WTC11 (cell line): ENCODE measurements at regions not wholly inside any gene's neighbourhood (a gene's known extent, or its start where the extent isn't known, plus 50 kb on each side); places are given as distances from the start of the nearest gene placed in this dataset.

Experiments
- ATAC-seq: fragments of 200-7000 bp; cut with Tn5 transposase; 2 replicates; pipeline ENCODE4 v1.10.0; 2021; ENCODE audit warnings: mild to moderate bottlenecking, moderate library complexity
- CTCF ChIA-PET: fragments of 300-600 bp; sonication (Branson Sonifier 250); formaldehyde crosslinking; loops from one replicate; lab custom pipeline; 2021; ENCODE audit warnings: antibody characterized with exemption; lab: Charles Lee
- POLR2A ChIA-PET: fragments of 350-600 bp; sonication (Branson Sonifier 250); formaldehyde crosslinking; loops from one replicate; lab custom pipeline; 2021; ENCODE audit warnings: antibody characterized with exemption; lab: Charles Lee
- DNase-seq: peaks from one replicate; pipeline ENCODE4 v3.0.0; 2021; ENCODE audit warnings: low spot score
- H3K27ac Mint-ChIP-seq: 2 replicates; pipeline ENCODE4 v1.8.0; 2021; ENCODE audit warnings: mixed read lengths
- H3K27me3 Mint-ChIP-seq: 2 replicates; pipeline ENCODE4 v1.8.0; 2021; ENCODE audit warnings: low read depth, mild to moderate bottlenecking, moderate library complexity, mixed read lengths
- H3K36me3 Mint-ChIP-seq: 2 replicates; pipeline ENCODE4 v1.8.0; 2021; ENCODE audit warnings: mixed read lengths
- H3K4me1 Mint-ChIP-seq: 2 replicates; pipeline ENCODE4 v1.8.0; 2022; ENCODE audit warnings: mixed read lengths
- H3K4me3 Mint-ChIP-seq: 2 replicates; pipeline ENCODE4 v1.8.0; 2021; ENCODE audit warnings: mild to moderate bottlenecking, moderate library complexity, mixed read lengths
- H3K9me3 Mint-ChIP-seq: 2 replicates; pipeline ENCODE4 v1.8.0; 2021; ENCODE audit warnings: mixed read lengths
- EMX1 ChIP-seq: fragments of 250-450 bp; sonication (Bioruptor Pico); IDR thresholded peaks from 2 replicates; pipeline ENCODE4 v1.8.0; 2021; ENCODE audit warnings: mild to moderate bottlenecking
- ESRRA ChIP-seq: sonication (generic); formaldehyde crosslinking; IDR thresholded peaks from 2 replicates; pipeline ENCODE4 v1.8.1; 2022; ENCODE audit warnings: mild to moderate bottlenecking, missing genetic modification reagents, borderline replicate concordance
- FOXJ3 ChIP-seq: sonication (generic); formaldehyde crosslinking; IDR thresholded peaks from 2 replicates; pipeline ENCODE4 v1.9.0; 2021; ENCODE audit warnings: missing genetic modification reagents, mild to moderate bottlenecking, borderline replicate concordance
- GABPB1 ChIP-seq: sonication (generic); formaldehyde crosslinking; IDR thresholded peaks from 2 replicates; pipeline ENCODE4 v1.8.1; 2023; ENCODE audit warnings: mild to moderate bottlenecking, missing genetic modification reagents
- KAT7 ChIP-seq: sonication (generic); formaldehyde crosslinking; IDR thresholded peaks from 2 replicates; pipeline ENCODE4 v1.8.1; 2023; ENCODE audit warnings: missing genetic modification reagents, mild to moderate bottlenecking, borderline replicate concordance
- MYBL2 ChIP-seq: sonication (generic); formaldehyde crosslinking; IDR thresholded peaks from 2 replicates; pipeline ENCODE4 v1.8.1; 2023; ENCODE audit warnings: mild to moderate bottlenecking, moderate library complexity, missing genetic modification reagents
- NR1H2 ChIP-seq: sonication (generic); formaldehyde crosslinking; IDR thresholded peaks from 2 replicates; pipeline ENCODE4 v1.9.0; 2021; ENCODE audit warnings: mild to moderate bottlenecking, moderate library complexity, missing genetic modification reagents
- SMAD3 ChIP-seq: sonication (generic); formaldehyde crosslinking; IDR thresholded peaks from 2 replicates; pipeline ENCODE4 v1.8.0; 2022; ENCODE audit warnings: missing genetic modification reagents, mild to moderate bottlenecking, borderline replicate concordance
- TCF7 ChIP-seq: sonication (generic); formaldehyde crosslinking; IDR thresholded peaks from 2 replicates; pipeline ENCODE4 v1.8.0; 2022; ENCODE audit warnings: mild to moderate bottlenecking, low read depth, missing genetic modification reagents, moderate library complexity
- ZBTB21 ChIP-seq: sonication (generic); formaldehyde crosslinking; IDR thresholded peaks from 2 replicates; pipeline ENCODE4 v1.8.1; 2023; ENCODE audit warnings: mild to moderate bottlenecking, missing genetic modification reagents, borderline replicate concordance
- ZNF121 ChIP-seq: sonication (generic); formaldehyde crosslinking; IDR thresholded peaks from 2 replicates; pipeline ENCODE4 v1.8.0; 2023; ENCODE audit warnings: missing genetic modification reagents
- ZNF219 ChIP-seq: sonication (generic); formaldehyde crosslinking; IDR thresholded peaks from 2 replicates; pipeline ENCODE4 v1.8.0; 2023; ENCODE audit warnings: missing genetic modification reagents, mild to moderate bottlenecking, borderline replicate concordance
- ZNF423 ChIP-seq: fragments of 250-450 bp; sonication (Bioruptor Pico); IDR thresholded peaks from 2 replicates; pipeline ENCODE4 v2.1.2; 2022; ENCODE audit warnings: mild to moderate bottlenecking, moderate library complexity
- ZNF671 ChIP-seq: fragments of 250-450 bp; sonication (Bioruptor Pico); IDR thresholded peaks from 2 replicates; pipeline ENCODE4 v1.8.0; 2021; ENCODE audit warnings: mild to moderate bottlenecking
- TF ChIP-seq, protein P1 (sequence below): sonication (generic); formaldehyde crosslinking; IDR thresholded peaks from 2 replicates; pipeline ENCODE4 v1.8.1; 2023; ENCODE audit warnings: mild to moderate bottlenecking, missing genetic modification reagents
- TF ChIP-seq, protein P2 (sequence below): sonication (generic); formaldehyde crosslinking; IDR thresholded peaks from 2 replicates; pipeline ENCODE4 v1.8.0; 2022; ENCODE audit warnings: mild to moderate bottlenecking, missing genetic modification reagents
- TF ChIP-seq, protein P3 (sequence below): sonication (generic); formaldehyde crosslinking; IDR thresholded peaks from 2 replicates; pipeline ENCODE4 v1.8.0; 2022; ENCODE audit warnings: mild to moderate bottlenecking, missing genetic modification reagents
- TF ChIP-seq, protein P4 (sequence below): sonication (generic); formaldehyde crosslinking; IDR thresholded peaks from 2 replicates; pipeline ENCODE4 v1.8.0; 2022; ENCODE audit warnings: mild to moderate bottlenecking, missing genetic modification reagents
- TF ChIP-seq, protein P5 (sequence below): fragments of 250-450 bp; sonication (Bioruptor Pico); conservative IDR thresholded peaks from 2 replicates; pipeline ENCODE4 v1.9.0; 2021; ENCODE audit warnings: mild to moderate bottlenecking
- TF ChIP-seq, protein P6 (sequence below): sonication (generic); formaldehyde crosslinking; IDR thresholded peaks from 2 replicates; pipeline ENCODE4 v1.8.0; 2023; ENCODE audit warnings: missing genetic modification reagents, mild to moderate bottlenecking, borderline replicate concordance
- TF ChIP-seq, protein P7 (sequence below): sonication (generic); formaldehyde crosslinking; IDR thresholded peaks from 2 replicates; pipeline ENCODE4 v1.8.1; 2022; ENCODE audit warnings: mild to moderate bottlenecking, missing genetic modification reagents, moderate library complexity, borderline replicate concordance

DNA sequence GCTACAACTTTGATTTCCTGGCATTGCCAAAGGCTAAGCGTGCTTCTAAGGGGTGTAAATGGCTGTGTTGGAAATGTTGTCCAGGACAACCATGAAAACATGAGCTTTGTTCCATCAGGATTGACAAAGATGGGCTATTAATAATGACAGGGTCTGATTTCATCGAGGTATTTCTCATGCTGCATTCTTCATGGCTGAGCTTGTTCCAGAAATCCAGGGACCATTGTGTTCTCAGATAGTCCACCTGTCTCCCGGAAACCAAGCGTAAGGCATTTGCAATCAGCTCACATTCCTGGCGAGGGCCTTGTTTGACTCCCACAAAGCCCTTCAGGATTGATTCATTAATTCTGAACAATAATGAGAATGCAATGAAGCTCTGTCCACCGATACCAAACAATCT lies 111.3 kb downstream of the CD47 start:
- TF ChIP-seq, protein P1, sequence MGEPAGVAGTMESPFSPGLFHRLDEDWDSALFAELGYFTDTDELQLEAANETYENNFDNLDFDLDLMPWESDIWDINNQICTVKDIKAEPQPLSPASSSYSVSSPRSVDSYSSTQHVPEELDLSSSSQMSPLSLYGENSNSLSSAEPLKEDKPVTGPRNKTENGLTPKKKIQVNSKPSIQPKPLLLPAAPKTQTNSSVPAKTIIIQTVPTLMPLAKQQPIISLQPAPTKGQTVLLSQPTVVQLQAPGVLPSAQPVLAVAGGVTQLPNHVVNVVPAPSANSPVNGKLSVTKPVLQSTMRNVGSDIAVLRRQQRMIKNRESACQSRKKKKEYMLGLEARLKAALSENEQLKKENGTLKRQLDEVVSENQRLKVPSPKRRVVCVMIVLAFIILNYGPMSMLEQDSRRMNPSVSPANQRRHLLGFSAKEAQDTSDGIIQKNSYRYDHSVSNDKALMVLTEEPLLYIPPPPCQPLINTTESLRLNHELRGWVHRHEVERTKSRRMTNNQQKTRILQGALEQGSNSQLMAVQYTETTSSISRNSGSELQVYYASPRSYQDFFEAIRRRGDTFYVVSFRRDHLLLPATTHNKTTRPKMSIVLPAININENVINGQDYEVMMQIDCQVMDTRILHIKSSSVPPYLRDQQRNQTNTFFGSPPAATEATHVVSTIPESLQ (CRISPR knock-in tag) = no peak
- TF ChIP-seq FOXJ3 (CRISPR knock-in tag) = no peak
- no peak for TF ChIP-seq ZNF671 (CRISPR knock-in tag)
- no peak for TF ChIP-seq NR1H2 (CRISPR knock-in tag)
- TF ChIP-seq, protein P2, sequence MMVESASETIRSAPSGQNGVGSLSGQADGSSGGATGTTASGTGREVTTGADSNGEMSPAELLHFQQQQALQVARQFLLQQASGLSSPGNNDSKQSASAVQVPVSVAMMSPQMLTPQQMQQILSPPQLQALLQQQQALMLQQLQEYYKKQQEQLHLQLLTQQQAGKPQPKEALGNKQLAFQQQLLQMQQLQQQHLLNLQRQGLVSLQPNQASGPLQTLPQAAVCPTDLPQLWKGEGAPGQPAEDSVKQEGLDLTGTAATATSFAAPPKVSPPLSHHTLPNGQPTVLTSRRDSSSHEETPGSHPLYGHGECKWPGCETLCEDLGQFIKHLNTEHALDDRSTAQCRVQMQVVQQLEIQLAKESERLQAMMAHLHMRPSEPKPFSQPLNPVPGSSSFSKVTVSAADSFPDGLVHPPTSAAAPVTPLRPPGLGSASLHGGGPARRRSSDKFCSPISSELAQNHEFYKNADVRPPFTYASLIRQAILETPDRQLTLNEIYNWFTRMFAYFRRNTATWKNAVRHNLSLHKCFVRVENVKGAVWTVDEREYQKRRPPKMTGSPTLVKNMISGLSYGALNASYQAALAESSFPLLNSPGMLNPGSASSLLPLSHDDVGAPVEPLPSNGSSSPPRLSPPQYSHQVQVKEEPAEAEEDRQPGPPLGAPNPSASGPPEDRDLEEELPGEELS = no peak
- TF ChIP-seq, all 79 proteins: peak for 0
- ATAC-seq (no peak), DNase-seq (no peak)
- POLR2A ChIA-PET = no interaction called here
- Mint-ChIP-seq H3K27me3 (no peaks in the 10 kb centered on the region), H3K4me3 (no peak overlapping the region), H3K4me1 (peaks cover 5% of the 10 kb centered on the region), H3K27ac (no peak overlapping the region), H3K9me3 (no peaks in the 10 kb centered on the region), H3K36me3 (no peaks in the 10 kb centered on the region)
- CTCF ChIA-PET = no interaction called here

DNA sequence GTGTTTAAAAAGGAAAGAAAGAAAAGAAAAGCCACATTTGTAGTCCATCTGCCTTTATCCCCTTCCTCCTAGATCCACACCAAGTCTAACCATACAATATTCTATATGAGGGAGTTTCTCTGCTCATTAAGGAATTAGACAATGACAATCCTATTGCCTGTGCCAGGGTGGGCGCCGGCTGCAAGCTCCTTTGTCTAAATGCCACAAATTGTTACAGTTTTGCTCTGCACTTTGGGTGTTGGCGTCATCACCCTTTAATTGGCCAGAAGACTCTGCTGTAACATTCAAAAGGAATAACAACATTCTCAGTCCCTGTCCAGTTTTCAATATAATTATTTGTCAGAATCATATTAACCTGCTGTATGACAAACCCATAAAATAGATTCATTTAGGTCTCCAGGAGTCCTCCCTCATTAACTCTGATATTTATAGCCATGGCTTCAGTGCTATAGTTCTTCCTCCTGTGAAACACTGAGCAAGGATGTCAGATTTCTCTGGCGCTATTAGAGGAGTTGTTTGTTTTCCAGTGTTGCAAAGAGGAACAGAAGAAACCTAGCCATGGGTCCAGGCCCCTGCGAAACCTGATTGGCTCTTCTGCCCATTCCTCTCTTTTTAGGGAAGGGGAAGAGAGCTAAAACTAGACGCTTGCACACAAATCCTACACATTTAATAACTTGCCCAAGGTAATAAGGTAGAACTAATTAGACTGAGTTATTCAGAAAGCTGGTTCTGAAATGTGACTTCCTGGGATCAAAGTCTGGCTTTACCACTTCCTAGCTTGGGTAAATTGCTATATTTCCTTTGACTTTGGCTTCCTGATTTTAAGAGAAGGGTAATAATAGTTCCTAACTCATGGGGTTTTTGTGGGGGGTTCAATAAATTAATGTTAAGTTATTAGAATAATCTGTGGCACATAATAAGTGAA lies 112.4 kb downstream of the CD47 start:
- CTCF ChIA-PET = no interaction called here
- no peaks in the 10 kb centered on the region for H3K36me3 Mint-ChIP-seq
- ATAC-seq (no peak), DNase-seq (no peak)
- no peaks in the 10 kb centered on the region for H3K9me3 Mint-ChIP-seq
- no peaks in the 10 kb centered on the region for H3K27me3 Mint-ChIP-seq
- POLR2A ChIA-PET = interaction anchor here (0.6 kb wide), 1 partner anchor 13 kb away, joined by 3 read pairs; no protein-coding TSS in a partner anchor
- H3K27ac Mint-ChIP-seq = no peak overlapping the region
- no peak overlapping the region for H3K4me3 Mint-ChIP-seq
- H3K4me1 Mint-ChIP-seq = peaks cover 5% of the 10 kb centered on the region
- no peak for TF ChIP-seq KAT7
- no peak for TF ChIP-seq ESRRA (CRISPR knock-in tag)
- TF ChIP-seq, protein P3, sequence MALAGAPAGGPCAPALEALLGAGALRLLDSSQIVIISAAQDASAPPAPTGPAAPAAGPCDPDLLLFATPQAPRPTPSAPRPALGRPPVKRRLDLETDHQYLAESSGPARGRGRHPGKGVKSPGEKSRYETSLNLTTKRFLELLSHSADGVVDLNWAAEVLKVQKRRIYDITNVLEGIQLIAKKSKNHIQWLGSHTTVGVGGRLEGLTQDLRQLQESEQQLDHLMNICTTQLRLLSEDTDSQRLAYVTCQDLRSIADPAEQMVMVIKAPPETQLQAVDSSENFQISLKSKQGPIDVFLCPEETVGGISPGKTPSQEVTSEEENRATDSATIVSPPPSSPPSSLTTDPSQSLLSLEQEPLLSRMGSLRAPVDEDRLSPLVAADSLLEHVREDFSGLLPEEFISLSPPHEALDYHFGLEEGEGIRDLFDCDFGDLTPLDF (CRISPR knock-in tag) = no peak
- no peak for TF ChIP-seq EMX1 (CRISPR knock-in tag)
- TF ChIP-seq ZNF219 (CRISPR knock-in tag) = no peak
- no peak for TF ChIP-seq ZNF121 (CRISPR knock-in tag)
- TF ChIP-seq ZNF423 (CRISPR knock-in tag) = no peak
- TF ChIP-seq MYBL2 (CRISPR knock-in tag) = no peak
- TF ChIP-seq, protein P4, sequence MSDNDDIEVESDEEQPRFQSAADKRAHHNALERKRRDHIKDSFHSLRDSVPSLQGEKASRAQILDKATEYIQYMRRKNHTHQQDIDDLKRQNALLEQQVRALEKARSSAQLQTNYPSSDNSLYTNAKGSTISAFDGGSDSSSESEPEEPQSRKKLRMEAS = no peak
- TF ChIP-seq, protein P5, sequence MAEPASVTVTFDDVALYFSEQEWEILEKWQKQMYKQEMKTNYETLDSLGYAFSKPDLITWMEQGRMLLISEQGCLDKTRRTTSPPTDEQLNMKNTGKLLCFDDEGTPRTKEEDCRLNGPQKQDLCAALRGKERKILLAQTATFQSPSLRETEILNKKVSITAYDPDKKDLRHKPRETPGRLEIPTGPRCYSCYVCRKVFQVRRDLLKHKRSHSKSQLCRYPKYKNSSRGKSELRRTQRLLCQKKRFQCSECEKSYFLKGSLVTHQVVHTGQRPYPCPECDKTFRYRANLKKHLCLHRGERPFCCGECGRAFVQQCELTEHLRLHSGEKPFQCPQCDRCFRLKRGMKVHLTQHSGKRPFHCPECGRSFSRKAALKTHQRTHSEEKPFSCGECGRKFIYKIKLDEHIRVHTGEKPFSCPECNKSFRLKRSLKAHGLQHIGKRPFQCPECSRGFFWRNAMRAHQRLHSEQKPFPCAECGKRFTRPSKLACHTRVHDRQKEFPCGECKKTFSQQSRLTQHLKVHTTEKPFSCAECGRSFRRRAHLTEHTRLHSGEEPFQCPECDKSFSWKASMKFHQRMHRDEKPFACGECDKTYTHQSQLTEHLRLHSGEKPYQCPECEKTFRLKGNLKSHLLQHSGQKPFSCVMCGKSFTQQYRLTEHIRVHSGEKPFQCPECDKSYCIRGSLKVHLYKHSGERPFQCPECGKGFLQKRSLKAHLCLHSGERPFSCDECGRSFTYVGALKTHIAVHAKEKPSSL (CRISPR knock-in tag) = no peak
- TF ChIP-seq ZBTB21 = no peak
- no peak for TF ChIP-seq TCF7 (CRISPR knock-in tag)
- TF ChIP-seq SMAD3 = no peak
- TF ChIP-seq, protein P6, sequence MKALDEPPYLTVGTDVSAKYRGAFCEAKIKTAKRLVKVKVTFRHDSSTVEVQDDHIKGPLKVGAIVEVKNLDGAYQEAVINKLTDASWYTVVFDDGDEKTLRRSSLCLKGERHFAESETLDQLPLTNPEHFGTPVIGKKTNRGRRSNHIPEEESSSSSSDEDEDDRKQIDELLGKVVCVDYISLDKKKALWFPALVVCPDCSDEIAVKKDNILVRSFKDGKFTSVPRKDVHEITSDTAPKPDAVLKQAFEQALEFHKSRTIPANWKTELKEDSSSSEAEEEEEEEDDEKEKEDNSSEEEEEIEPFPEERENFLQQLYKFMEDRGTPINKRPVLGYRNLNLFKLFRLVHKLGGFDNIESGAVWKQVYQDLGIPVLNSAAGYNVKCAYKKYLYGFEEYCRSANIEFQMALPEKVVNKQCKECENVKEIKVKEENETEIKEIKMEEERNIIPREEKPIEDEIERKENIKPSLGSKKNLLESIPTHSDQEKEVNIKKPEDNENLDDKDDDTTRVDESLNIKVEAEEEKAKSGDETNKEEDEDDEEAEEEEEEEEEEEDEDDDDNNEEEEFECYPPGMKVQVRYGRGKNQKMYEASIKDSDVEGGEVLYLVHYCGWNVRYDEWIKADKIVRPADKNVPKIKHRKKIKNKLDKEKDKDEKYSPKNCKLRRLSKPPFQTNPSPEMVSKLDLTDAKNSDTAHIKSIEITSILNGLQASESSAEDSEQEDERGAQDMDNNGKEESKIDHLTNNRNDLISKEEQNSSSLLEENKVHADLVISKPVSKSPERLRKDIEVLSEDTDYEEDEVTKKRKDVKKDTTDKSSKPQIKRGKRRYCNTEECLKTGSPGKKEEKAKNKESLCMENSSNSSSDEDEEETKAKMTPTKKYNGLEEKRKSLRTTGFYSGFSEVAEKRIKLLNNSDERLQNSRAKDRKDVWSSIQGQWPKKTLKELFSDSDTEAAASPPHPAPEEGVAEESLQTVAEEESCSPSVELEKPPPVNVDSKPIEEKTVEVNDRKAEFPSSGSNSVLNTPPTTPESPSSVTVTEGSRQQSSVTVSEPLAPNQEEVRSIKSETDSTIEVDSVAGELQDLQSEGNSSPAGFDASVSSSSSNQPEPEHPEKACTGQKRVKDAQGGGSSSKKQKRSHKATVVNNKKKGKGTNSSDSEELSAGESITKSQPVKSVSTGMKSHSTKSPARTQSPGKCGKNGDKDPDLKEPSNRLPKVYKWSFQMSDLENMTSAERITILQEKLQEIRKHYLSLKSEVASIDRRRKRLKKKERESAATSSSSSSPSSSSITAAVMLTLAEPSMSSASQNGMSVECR = no peak
- TF ChIP-seq GABPB1 (CRISPR knock-in tag) = no peak
- TF ChIP-seq, protein P7, sequence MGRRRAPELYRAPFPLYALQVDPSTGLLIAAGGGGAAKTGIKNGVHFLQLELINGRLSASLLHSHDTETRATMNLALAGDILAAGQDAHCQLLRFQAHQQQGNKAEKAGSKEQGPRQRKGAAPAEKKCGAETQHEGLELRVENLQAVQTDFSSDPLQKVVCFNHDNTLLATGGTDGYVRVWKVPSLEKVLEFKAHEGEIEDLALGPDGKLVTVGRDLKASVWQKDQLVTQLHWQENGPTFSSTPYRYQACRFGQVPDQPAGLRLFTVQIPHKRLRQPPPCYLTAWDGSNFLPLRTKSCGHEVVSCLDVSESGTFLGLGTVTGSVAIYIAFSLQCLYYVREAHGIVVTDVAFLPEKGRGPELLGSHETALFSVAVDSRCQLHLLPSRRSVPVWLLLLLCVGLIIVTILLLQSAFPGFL (CRISPR knock-in tag) = no peak
